HG03439 (cell line): ENCODE measurements at regions not wholly inside any gene's neighbourhood (a gene's known extent, or its start where the extent isn't known, plus 50 kb on each side); places are given as distances from the start of the nearest gene placed in this dataset.
"Not testable (repeated sequence)": the region's sequence is repeated elsewhere in the genome, so short reads cannot be mapped to it uniquely, and the experiment has no call there.

ENCODE experiments used
- ATAC-seq: cut with Tn5 transposase; IDR thresholded peaks from one replicate; pipeline ENCODE4 v1.9.1; 2021; ENCODE audit warnings: mild to moderate bottlenecking, moderate library complexity; ENCODE audit not compliant: unreplicated experiment

GRCh38 chr10:118436742-118437141, 94.6 kb upstream of the FAM204A start:
- ATAC-seq = no peak

GRCh38 chr10:118430190-118430589, 88.1 kb upstream of the FAM204A start:
- no peak for ATAC-seq

GRCh38 chr10:118423800-118424442, 81.8 kb upstream of the FAM204A start:
- ATAC-seq = peak; percentile 73

DNA sequence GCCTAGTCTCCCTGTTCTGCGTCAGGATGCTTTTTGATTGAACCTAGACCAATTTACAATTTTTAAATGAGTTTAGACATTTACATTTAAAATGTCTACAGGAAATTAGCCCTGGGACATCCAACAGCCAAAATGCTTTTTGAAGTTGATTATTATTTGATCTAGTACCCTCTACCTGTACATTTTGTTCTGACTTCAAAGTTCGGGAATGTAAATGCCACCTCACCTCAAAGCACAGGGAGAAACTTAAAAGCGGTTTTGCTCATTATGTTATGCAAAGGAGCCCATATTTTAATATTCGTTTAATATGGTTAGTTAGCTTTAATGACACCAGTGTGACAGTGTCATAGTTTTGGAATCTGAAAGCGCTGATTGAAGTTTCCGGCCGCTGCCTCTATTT, 80.1 kb upstream of the FAM204A start:
- ATAC-seq = no peak

- not testable (repeated sequence) for ATAC-seq
Measured at GRCh38 chr10:118420049-118420448, 77.9 kb upstream of the FAM204A start.

- no peak for ATAC-seq
Measured at GRCh38 chr10:118412932-118413331, 70.8 kb upstream of the FAM204A start.

GRCh38 chr10:118412132-118412760, 70.1 kb upstream of the FAM204A start:
- no peak for ATAC-seq

DNA sequence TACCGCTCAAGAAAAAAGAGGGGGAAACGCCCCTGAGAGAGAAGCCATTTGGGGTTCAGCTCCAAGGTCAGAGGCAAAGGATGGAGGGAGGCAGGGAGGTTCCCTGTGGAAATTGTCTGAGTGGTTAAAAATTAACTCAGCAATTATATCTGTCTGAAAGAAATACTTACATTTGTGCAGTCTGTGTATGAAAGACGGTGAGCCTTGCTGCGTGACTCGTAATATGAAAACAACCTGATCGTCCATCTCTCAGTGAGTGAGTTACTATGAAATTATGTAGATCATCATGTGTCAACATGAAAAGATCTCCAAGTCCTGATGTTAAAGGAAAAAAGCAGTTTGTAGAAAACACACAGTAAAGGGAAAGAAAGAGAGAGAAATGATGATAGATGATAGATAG, 67.2 kb upstream of the FAM204A start:
- no peak for ATAC-seq

DNA sequence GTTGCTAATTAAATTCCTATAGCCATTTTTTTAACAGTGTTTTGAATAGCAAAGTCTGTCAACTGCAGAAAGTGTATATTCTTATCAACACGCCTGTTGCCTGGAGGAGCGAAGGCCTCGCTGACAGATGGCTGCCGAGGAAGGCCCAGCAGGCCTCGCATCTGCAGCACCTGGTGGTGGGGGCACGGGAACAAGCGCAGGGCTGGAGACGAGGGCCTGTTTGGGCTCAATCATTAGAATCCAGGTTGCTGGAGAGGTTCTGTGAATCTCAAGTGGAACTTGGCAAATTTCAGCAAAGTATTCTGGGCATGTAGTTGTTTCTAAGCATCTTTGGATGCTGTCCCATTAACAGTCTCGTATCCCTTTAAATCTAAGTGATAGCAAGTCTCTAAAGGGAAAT, 66.1 kb upstream of the FAM204A start:
- ATAC-seq = no peak

DNA sequence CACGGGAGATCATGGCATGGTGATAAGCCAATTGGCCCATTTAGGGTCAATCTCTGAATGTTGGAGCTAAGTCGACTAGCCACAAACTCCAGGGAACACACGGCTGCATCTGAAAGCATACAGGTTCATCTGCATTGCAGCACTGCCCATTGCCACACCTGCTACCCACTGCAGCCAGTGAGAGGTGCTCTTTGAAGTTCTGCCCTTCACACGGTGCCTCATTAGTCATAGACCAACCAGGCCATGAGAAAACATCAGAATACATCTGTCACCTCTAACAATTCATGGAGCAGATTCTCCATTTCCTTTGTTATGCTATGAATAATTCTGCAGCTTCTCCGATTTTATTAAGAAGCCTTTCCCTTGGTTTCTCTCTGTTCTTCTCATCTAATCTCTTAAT, 65.7 kb upstream of the FAM204A start:
- ATAC-seq = no peak

DNA sequence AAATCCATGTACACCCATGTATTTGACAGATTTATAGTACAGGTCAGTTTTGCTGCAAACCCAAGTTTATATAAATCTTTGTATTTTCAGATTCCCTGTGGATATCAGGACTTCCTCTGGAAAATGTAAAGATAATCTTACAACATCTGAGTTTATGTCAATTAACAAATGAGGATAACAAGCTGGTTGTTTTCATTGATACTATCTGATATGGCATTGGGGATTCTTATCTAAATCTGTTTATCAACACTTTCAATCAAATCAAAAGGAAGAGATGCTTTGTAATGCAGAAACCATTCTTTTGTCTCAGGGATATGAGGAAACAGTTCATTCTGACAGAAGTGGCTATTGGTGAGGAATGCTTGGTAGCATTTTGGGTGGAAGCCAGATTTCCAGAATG, 64.9 kb upstream of the FAM204A start:
- ATAC-seq = no peak

GRCh38 chr10:118405928-118406327, 63.8 kb upstream of the FAM204A start:
- no peak for ATAC-seq

DNA sequence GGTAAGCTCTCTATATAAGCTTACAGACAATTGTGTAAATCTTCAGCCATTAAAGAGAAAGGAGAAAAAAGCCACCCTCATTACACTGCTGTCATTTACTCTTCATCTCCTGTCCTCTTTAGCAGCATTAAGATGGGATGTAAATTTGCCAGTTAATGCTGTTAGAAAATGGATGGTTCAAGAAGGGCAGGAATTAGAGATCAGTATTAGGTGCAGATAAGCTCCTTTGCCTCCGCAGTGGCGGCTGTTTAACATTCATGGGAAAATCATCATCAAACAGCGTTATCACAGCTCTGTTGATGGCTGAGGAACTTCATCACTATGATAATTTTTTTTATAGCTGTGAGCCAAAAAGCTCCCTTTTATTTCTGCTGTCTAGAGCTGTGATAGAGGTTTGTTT, 61.8 kb upstream of the FAM204A start:
- ATAC-seq = no peak

GRCh38 chr10:118401708-118402193, 59.6 kb upstream of the FAM204A start:
- no peak for ATAC-seq

DNA sequence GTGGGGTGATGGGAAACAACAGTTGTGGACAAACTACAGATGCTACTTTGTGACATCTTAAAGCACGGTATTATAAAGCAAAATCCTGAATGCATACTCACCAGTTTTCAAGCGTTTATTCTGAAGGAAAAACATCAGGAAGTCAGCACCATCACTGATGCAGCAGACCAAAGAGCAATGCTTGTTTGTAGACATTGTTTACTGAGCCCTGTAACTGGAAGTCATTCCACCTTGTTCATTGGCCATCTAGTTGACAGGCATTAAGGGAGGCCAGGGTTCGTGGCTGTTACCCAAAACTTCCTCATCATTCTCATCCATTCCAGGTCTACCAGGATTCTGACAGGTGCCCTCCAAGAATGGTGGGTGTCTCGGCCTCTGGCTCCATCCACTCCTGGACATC, 55.3 kb upstream of the FAM204A start:
- no peak for ATAC-seq

DNA sequence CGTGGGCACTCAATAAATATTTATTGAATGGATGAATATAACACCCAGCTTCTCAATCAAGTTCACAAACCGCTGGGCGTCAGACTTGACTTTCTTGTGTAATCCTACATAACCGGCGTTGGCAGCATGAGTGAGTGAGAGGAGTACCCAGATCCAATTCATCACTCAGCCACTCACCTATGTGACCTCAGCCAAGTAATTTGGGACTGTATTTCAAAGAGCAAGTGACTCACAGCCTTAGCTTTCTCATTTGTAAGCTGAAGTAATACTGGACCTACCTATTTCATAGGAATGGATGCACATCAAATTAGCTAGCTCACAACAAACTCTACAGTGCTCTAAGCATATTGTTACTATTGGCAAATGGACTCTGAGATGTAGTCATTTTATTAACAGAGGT, 53.8 kb upstream of the FAM204A start:
- no peak for ATAC-seq

- no peak for ATAC-seq
Measured at GRCh38 chr10:118394301-118395200, 52.4 kb upstream of the FAM204A start.

- ATAC-seq = no peak
Measured at GRCh38 chr10:118392761-118393160, 50.6 kb upstream of the FAM204A start.
